Stromal cell of bone marrow (primary cell): ENCODE measurements at regions not wholly inside any gene's neighbourhood (a gene's known extent, or its start where the extent isn't known, plus 50 kb on each side); places are given as distances from the start of the nearest gene placed in this dataset.
"Not testable (repeated sequence)": the region's sequence is repeated elsewhere in the genome, so short reads cannot be mapped to it uniquely, and the experiment has no call there.

ENCODE experiments used
- DNase-seq: peaks from one replicate; pipeline ENCODE4 v3.0.0-alpha.2; 2012; ENCODE audit warnings: low read depth

- DNase-seq: not testable (repeated sequence)
Observed at GRCh38 chr9:62874745-62875599, 1685.1 kb downstream of the SPATA31A7 start.

- not testable (repeated sequence) for DNase-seq
Observed at GRCh38 chr9:62877552-62877951, 1687.7 kb downstream of the SPATA31A7 start.

DNA sequence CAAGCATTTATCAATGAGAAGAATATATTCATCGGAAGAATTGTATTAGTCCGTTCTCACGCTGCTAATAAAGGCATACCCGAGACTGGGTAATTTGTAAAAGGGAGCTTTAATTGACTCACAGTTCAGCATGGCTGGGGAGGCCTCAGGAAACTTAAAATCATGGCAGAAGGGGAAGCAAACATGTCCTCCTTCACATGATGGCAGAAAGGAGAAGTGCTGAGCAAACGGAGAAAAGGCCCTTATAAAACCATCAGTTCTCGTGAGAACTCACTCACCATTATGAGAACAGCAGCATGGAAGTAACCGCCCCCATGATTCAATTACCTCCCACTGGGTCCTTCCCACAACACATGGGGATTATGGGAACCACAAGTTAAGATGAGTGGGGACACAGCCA lies 1688.2 kb downstream of the SPATA31A7 start:
- not testable (repeated sequence) for DNase-seq

GRCh38 chr9:62880453-62880852 lies 1690.6 kb downstream of the SPATA31A7 start:
- DNase-seq: not testable (repeated sequence)

DNA sequence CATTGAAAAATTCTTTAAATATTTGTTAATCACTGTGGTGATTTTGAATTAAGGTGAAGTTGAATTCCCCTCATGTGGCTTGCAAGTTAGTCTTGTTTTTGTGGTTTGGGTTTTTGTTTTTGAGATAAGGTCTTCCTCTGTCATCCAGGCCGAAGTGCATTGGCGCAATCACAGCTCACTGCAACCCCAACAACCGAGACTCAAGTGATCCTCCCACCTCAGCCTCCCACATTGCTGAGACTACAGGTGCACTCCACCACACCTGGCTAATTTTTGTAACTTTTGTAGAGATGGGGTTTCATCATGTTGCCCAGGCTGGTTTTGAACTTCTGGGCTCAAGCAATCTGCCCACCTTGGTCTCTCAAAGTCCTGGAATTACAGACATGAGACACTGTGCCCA lies 1691.1 kb downstream of the SPATA31A7 start:
- not testable (repeated sequence) for DNase-seq

DNA sequence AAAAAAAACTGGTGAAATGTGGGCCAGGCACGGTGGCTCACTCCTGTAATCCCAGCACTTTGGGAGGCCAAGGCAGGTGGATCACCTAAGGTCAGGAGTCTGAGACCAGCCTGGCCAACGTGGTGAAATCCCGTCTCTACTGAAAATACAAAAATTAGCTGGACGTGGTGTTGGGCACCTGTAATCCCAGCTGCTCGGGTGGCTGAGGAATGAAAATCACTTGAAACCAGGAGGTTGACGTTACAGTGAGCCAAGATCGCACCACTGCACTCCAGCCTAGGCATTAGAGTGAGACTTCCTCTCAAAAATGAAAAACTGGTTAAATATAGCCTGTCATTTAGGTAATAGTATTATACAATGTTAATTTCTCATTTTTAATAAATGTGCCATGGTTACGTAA lies 1692.0 kb downstream of the SPATA31A7 start:
- not testable (repeated sequence) for DNase-seq

GRCh38 chr9:62882717-62883116 lies 1692.9 kb downstream of the SPATA31A7 start:
- DNase-seq: not testable (repeated sequence)

GRCh38 chr9:62896692-62897091 lies 1706.9 kb downstream of the SPATA31A7 start:
- DNase-seq: not testable (repeated sequence)

GRCh38 chr9:62897411-62898225 lies 1707.8 kb downstream of the SPATA31A7 start:
- peak; percentile 1 for DNase-seq

DNA sequence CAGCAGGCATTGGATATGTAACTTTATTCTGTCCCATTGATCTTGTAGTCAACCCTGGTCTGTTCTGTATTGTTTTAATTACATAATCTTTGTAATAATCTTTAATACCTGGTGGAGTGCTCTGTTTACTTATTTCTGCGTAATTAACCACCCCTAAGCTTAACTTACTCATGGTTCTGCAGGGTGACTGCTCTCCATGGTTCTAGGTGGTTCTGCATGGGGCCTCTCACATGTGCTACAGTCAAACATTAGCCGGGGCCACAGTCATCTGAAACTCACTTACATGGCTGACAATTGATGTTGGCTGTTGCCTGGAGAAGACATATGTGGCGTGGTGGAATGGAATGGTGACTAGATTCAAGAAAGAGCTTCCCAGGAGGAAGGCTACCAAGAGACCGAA lies 1709.8 kb downstream of the SPATA31A7 start:
- not testable (repeated sequence) for DNase-seq

DNA sequence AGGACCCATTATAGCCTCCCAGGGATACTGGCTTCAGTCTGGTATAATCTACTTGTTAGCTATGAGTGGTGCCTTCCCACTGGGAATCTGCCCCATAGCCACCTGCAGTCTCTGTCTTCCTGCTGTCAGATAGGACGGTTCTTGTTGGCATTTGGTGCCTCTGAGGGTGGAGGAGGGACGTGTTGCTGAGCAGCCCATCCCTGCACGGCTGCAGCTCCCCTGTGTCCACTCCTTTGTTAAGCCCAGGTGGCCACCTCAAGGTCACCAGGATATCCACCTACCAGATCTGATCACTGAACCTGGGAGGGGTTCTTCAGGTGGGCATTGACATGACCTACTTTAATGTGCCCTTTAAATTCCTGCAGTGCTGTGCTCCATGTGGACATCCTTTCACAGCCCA lies 1714.2 kb downstream of the SPATA31A7 start:
- DNase-seq: not testable (repeated sequence)

- DNase-seq: not testable (repeated sequence)
Observed at GRCh38 chr9:62905722-62906121, 1715.9 kb downstream of the SPATA31A7 start.

- DNase-seq: not testable (repeated sequence)
Observed at GRCh38 chr9:62907866-62908265, 1718.0 kb downstream of the SPATA31A7 start.

GRCh38 chr9:62908271-62908670 lies 1718.4 kb downstream of the SPATA31A7 start:
- DNase-seq: not testable (repeated sequence)

- DNase-seq: not testable (repeated sequence)
Observed at GRCh38 chr9:62909447-62909846, 1719.6 kb downstream of the SPATA31A7 start.

- not testable (repeated sequence) for DNase-seq
Observed at GRCh38 chr9:62912278-62912677, 1722.4 kb downstream of the SPATA31A7 start.

GRCh38 chr9:62915168-62915567 lies 1725.3 kb downstream of the SPATA31A7 start:
- DNase-seq: not testable (repeated sequence)

DNA sequence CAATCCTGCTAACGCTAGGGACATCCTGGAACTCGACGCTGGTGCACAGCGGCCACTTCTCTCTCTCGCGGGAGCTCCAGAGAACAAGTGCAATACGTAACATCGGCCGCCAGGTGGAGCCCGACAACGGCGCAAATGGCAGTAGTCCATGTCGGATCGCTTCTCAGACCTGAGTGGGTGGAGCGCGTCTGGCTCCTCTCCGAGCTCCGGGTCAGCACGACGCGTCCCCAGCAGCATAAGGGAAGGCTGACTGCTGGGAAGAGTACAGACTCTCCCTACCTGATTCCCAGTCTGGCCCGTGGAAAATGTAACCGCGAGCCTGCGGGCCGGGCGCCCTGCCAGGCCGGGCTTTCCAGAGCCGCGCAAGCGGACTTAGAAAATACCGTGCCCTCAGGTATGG lies 1725.8 kb downstream of the SPATA31A7 start:
- DNase-seq: not testable (repeated sequence)

DNA sequence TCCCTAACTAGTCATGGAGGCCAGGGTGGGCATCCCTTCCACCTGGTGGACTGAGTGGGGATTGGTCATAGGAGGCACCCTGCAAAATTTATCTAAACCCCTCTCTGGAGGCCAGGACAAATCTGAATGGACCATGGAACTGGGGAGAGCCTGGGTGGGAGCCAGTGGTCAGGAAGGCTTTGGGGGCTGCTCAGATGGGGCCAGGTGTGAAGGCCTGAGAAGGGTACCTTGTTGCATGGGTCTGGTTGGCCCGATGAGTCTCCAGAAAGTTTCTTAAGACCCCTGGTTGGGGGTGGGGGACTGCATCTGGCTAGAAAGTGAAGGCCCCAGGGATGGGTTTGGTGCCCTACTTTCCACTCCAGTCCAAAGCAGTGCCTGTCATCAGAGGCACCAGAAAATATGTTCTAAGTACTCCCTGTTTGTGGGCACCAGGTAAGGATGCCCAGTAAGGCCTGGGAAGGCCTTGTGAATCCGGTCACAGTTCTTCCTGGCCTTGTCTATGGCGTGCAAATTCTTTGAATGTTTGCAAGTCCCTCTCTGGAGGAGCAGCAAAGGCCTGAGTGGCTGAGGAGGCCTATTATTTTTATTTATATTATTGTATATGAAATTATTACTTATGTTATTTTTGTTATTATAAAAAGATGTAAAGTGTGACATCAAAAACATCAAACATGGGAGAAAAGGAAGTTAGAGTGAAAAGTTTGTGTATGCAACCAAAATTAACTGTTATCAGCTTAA lies 1729.0 kb downstream of the SPATA31A7 start:
- DNase-seq: not testable (repeated sequence)

GRCh38 chr9:62931484-62931883 lies 1741.6 kb downstream of the SPATA31A7 start:
- DNase-seq: not testable (repeated sequence)

DNA sequence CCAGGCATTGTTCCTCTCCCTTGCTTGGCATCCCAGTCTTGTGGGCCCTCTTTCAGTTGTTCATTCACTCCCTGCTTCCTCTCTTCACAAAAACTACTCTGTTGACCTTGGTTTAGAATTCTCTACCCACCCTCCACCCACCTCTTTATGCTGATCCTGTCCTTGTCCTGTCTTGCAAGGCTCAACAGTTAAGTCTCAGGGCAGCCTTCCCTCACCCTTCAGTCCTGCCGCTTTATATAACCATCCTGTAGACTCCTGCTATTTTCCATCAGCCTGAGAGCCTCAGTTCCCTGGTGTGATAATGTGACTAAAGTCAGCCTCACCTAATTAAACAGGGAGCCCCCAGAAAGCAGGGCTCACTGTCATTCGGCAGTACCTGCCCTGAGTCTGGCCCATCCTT lies 1763.0 kb downstream of the SPATA31A7 start:
- DNase-seq: not testable (repeated sequence)
